ENCODE measurements at regions not wholly inside any gene's neighbourhood (a gene's known extent, or its start where the extent isn't known, plus 50 kb on each side); places are given as distances from the start of the nearest gene placed in this dataset.

DNA sequence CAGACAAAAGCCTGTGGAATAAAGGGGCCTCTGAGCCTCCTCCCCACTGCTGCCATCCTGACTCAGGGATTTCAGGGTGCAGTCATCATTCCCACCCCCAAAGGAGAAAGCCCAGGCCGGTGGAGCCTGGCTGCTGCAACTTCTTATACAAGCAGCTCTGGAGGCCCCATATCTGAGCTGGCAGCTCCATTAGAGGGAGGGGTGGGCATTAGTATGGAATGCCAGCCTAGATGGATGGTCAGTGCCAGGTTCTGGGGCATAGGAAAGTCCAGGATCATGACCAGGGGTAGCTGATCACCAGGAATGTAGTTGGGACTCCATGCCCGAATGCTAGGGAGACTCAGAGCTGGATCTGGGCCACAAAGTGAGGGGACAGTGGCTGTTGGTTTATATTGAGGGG is 581.0 kb downstream of the KCNJ18 start:
- TF ChIP-seq, protein P1, sequence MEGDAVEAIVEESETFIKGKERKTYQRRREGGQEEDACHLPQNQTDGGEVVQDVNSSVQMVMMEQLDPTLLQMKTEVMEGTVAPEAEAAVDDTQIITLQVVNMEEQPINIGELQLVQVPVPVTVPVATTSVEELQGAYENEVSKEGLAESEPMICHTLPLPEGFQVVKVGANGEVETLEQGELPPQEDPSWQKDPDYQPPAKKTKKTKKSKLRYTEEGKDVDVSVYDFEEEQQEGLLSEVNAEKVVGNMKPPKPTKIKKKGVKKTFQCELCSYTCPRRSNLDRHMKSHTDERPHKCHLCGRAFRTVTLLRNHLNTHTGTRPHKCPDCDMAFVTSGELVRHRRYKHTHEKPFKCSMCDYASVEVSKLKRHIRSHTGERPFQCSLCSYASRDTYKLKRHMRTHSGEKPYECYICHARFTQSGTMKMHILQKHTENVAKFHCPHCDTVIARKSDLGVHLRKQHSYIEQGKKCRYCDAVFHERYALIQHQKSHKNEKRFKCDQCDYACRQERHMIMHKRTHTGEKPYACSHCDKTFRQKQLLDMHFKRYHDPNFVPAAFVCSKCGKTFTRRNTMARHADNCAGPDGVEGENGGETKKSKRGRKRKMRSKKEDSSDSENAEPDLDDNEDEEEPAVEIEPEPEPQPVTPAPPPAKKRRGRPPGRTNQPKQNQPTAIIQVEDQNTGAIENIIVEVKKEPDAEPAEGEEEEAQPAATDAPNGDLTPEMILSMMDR (IDR thresholded peaks at IDR 0.05): no peak
- TF ChIP-seq EP300 (IDR thresholded peaks at IDR 0.05; ENCODE audit: low read depth) (no peak), POLR2A (IDR thresholded peaks at IDR 0.05) (no peak), POLR2AphosphoS5 (IDR thresholded peaks at IDR 0.05) (no peak)
